UCSD-AML1 (cell line): ENCODE measurements at regions not wholly inside any gene's neighbourhood (a gene's known extent, or its start where the extent isn't known, plus 50 kb on each side); places are given as distances from the start of the nearest gene placed in this dataset.

Source experiments
- DNase-seq: peaks from one replicate; lab custom pipeline; 2025; ENCODE audit not compliant: unreplicated experiment; lab: John Stamatoyannopoulos, UW

DNA sequence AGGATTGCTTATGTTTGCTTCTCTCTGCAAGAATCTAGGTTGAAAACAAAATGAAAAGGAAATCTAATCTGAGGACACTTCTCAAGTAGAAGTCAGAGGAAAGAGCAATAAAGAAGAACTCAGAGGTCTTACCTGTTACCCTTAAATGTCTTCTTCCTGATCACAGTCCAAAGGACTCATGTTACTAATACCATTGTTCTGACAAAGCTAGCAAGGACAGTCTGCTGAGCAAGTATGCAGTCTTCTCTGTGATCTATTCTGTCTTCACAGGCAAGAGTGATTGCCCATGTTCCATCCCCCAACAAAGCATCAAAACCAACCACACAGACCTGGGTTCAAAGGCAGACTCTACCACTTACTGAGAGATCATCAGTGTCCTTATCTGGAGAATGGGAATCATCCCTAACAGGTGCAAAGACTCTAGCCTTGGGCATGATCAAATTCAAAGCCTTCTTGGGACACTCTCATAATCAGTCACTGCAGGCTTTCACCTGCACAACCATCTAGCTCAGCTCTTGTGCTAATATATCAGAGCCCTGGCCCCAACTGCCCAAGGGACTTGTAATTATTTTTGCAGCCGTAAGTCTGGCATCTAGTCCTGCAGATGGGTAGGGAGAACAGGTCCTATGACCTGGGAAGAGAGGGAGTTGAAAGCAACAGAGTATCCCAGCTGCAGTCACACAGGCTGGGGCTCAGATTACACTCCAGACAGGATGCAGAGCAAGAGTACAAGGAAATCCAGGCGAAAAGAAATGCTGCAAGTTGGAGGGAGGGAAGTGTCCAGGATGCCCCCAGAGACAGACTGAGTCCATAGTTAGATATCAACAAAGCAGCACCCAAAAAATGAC is 97.9 kb upstream of the NUDT4 start:
- no peak for DNase-seq

DNA sequence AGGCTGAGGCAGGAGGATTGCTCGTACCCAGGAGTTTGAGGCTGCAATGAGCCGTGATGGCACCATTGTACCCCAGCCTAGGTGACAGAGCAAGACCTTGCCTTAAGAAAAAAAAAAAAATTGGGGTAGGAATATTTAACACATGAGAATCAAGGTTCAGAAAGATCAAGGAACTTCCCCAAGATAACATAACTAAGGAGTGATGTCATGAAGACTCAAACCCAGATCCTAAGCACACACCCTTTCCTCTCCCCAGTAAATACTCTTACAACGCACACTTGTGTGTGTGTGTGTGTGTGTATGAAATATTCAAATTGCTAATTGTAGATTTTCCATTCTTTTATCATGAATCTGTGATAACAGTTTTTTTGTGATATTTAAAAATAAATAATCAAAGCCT is 90.6 kb upstream of the NUDT4 start:
- no peak for DNase-seq

- DNase-seq: no peak
Observed at GRCh38 chr12:93288626-93289025, 89.1 kb upstream of the NUDT4 start.

GRCh38 chr12:93290391-93290790 is 87.3 kb upstream of the NUDT4 start:
- DNase-seq: no peak

GRCh38 chr12:93292213-93292612 is 85.5 kb upstream of the NUDT4 start:
- no peak for DNase-seq

DNA sequence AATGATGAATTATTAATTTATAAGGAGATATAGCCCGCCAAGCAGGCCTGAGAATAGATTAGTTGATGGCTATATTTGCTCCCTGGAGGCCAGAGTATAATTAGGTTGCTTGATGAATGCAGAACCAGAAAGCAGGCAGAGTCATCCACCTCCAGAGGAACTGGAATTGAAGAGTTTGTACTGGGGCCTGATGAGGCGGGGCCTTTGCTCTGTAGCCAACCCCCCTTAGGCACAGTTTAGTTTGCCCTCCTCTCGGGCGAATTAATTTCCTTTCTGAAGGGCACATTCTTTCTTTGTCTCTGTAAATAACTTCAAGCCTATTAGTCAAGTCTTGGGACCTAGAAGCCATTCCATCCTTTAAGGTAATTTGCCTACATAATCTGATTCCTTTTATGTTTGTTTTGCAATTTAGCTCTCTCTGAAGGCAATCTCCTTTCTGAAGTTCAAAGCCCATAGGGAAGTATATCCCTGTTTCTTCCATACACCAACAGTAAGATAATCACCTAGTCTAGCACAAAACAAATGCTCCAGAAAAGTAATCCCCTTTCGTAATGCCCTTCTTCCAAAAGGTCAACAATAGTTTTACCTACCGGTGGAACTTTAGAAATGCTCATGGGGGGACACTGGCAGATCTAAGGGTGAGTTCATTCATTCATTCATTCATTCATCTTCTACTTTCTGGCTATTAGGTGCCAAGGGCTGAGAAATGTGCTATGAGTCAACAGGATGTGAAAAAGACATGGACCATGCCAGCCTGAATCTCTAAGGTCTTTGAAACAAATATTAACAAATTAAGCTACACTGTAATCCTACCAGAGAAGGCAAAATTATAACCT is 84.8 kb upstream of the NUDT4 start:
- no peak for DNase-seq

DNA sequence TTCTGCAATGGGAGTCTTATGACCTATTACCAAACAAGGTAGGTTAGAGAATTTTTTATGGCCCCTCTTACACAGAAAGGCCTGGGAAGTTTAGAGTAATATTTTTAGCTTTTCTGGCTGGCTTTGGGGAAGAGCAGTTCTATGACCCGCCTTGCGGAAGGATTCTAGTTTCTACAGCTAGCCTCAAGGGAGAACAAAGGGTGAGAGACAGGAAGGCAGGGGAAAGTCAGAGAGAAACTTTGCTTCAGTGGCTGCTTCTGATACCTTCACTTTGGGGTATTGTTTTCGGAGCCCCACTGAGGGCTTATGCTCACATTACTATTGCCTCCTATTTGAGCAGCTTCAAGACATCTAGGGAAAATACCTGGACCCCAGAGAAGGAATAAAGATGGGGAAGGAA is 80.7 kb upstream of the NUDT4 start:
- no peak for DNase-seq

- DNase-seq: no peak
Observed at GRCh38 chr12:93297536-93297935, 80.2 kb upstream of the NUDT4 start.

DNA sequence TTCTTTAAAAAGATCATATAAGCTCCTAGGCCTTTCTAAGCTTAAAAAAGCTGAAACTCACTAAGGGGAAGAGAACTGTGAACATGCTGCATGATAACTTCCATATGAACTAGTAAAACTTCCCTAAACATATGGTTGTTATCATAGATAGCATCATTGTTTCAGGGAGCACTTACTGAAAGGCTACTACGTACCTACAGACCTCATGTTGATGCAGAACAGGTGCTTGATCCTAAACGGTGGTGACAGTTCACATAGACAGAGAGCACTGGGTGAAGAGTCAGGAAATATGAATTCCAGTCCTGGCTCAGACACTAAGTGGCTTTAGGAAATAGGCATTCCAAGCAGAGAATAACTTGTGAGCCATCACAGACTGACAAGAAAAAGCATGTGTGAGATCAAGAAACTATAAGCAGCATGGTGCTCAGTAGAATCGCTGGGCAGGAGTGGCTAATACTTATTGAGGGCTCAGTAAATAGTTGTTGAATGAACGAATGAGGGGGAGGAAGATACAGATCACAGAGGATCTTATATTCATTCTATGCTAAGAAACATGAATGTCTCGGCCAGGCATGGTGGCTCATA is 78.4 kb upstream of the NUDT4 start:
- DNase-seq: no peak

- no peak for DNase-seq
Observed at GRCh38 chr12:93300611-93301021, 77.1 kb upstream of the NUDT4 start.

GRCh38 chr12:93302331-93303229 is 75.1 kb upstream of the NUDT4 start:
- DNase-seq: no peak

- no peak for DNase-seq
Observed at GRCh38 chr12:93306636-93307035, 71.1 kb upstream of the NUDT4 start.

- DNase-seq: no peak
Observed at GRCh38 chr12:93308281-93308680, 69.4 kb upstream of the NUDT4 start.

- no peak for DNase-seq
Observed at GRCh38 chr12:93311827-93312226, 65.9 kb upstream of the NUDT4 start.

- DNase-seq: no peak
Observed at GRCh38 chr12:93314177-93314497, 63.6 kb upstream of the NUDT4 start.

DNA sequence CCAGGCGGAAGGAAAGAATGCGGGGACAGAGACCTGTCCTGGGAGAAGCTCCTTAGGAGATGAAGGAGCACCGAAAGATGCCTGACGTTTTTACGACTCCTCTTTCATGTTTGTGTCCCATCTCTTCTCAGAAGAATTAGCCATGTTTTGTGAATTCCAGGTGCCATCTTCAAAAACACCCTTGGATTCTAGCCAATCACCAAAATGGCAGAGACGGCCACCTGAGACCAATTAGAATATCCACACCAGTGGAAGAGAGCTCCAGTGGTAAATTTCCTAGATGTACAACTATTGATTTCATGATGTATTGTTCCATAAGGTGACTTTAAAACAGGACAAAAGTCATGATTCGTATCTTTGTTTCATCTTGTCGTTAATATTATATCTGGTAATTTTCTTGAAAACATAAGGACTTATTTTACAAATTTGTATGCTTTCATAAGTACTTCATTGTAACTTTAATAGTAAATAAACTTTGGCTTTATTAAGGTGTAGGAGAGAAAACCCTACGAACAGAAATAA is 62.3 kb upstream of the NUDT4 start:
- no peak for DNase-seq

- DNase-seq: no peak
Observed at GRCh38 chr12:93315907-93316622, 61.7 kb upstream of the NUDT4 start.

- DNase-seq: no peak
Observed at GRCh38 chr12:93316623-93316971, 61.1 kb upstream of the NUDT4 start.

DNA sequence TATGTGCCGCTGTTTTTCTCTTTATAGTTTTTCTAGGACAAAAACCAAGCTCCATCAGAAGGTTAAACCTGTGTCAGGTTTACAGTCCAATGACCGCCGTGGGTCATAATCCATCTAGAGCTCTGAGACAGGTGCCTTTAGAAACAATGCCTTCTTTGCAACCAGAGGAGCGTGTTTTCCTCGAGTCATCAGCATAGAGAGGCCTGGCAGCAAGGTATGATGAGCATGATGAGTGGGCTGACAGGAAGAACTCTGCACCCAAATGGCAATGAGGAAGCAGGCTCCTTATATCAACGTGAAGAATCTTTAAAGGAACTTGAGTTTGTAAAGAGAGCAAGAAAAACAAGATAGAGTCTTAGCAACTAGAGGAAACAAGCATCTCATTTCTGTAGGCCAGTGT is 60.5 kb upstream of the NUDT4 start:
- DNase-seq: peak; percentile 10
